NCI-H2107 treated with DMSO at 0.1 percent for 48 hours (cell line): ENCODE measurements at regions not wholly inside any gene's neighbourhood (a gene's known extent, or its start where the extent isn't known, plus 50 kb on each side); places are given as distances from the start of the nearest gene placed in this dataset.

Experiments used
- DNase-seq: peaks from one replicate; lab custom pipeline; 2025; ENCODE audit not compliant: unreplicated experiment; lab: John Stamatoyannopoulos, UW

DNA sequence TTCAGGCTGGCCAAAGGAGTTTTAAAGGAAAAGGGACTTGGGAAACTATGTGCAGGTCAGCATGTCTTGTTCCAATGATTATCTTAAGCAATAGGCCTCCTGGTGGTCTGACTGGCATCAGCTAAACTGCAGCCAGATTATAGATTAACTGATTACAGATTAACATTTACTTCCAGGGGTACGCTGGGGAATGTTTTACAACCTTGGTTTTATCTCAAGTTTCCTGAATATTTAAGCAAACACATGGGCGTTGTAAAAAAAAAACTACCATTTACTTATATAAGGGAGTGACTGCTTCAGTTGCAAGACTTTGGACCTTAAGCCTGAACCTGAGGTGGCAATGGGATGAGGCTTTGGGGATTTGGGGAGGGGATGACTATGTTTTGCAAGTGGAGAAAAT, 600.6 kb upstream of the B3GALT2 start:
- no peak for DNase-seq

GRCh38 chr1:193785850-193786420, 599.5 kb upstream of the B3GALT2 start:
- DNase-seq = no peak

GRCh38 chr1:193774536-193775323, 588.3 kb upstream of the B3GALT2 start:
- no peak for DNase-seq

GRCh38 chr1:193771596-193771995, 585.2 kb upstream of the B3GALT2 start:
- no peak for DNase-seq

- DNase-seq = no peak
These were observed 583.2 kb upstream of the B3GALT2 start for GRCh38 chr1:193769651-193770050.

DNA sequence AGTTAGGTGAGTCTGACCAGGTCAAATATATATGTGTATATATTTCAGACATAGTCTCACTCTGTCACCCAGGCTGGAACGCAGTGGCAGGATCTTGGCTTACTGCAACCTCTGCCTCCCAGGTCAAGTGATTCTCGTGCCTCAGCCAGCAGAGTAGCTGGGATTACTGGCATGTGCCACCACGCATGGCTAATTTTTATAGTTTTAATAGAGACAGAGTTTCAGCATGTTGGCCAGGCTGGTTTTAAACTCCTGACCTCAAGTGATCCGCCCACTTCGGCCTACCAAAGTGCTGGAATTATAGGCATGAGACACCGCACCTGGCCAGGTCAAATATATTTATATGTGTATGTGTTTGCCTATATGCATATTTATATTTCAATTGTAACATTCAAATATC, 581.5 kb upstream of the B3GALT2 start:
- DNase-seq = no peak

- DNase-seq = no peak
These were observed 579.9 kb upstream of the B3GALT2 start for GRCh38 chr1:193766329-193766728.

- DNase-seq = no peak
These were observed 576.9 kb upstream of the B3GALT2 start for GRCh38 chr1:193763266-193763665.

DNA sequence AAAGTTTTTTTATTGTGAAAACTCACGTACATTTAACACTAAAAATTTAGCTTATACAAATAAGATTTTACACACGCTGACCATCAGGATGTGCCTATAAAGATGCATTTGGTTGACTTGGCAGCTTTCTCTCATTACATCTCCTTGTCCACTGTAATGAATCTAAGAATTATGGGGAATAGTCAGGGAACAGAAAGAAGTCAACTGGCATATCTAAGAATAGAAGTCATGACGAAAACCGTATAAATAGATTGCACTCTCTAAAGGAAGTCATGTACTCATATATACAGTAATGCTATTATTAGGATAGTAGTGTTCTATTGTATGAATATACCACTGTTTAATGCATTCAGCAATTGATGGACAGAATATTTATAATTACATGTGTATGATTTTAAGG, 575.8 kb upstream of the B3GALT2 start:
- no peak for DNase-seq

GRCh38 chr1:193755441-193755840, 569.0 kb upstream of the B3GALT2 start:
- DNase-seq = no peak

- DNase-seq = no peak
These were observed 568.5 kb upstream of the B3GALT2 start for GRCh38 chr1:193754732-193755427.

DNA sequence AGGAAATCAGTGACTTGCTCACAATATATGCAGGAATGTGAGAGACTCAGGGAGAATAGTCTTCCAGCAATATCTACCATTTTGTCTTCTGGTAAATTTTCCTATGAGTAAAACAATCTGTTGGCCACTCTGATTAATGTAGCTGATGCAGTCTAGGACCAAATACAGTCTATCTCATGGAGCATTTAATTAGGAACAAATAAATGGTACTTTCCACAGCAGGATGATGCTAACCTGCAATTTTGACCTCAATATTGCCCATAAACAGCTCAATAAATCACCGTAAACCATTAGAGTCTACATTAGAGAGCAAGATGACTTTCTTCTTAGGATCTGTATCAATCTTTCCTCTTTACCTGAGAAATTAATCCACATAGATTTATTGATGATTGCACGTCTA, 567.7 kb upstream of the B3GALT2 start:
- DNase-seq = no peak

- no peak for DNase-seq
These were observed 566.8 kb upstream of the B3GALT2 start for GRCh38 chr1:193753038-193753756.

DNA sequence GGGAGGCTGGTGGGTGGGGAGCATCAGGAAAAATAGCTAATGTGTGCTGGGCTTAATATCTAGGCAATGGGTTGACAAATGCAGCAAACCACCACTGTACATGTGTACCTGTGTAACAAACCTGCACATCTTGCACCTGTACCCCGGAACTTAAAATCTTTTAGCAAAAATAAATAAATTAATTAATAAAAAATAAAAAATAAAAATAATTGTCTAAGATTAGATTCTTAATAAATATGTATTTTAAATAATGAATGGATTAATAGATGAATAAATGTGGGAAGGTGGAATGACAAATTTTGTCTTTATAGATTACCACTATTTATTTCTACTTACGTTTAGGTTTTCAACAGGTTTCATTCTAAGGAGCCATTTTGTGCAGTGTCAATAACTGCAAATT, 563.5 kb upstream of the B3GALT2 start:
- no peak for DNase-seq

DNA sequence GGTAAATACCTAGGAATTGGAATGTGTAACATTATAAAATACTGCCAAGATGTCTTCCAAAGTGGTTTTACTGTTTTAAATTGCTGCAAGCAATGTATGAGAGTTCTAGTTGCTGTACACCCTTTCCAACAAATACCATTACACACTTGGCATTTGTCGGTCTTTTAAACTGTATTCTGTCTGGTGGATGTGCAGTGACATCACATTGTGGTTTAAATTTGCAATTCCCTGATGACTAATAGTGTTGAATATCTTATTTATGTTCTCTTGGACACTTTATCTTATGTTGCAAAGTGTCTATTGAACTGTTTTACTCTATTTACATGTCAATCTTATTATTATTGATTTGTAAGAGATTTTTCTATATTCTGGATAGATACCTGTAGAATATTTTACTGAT, 561.2 kb upstream of the B3GALT2 start:
- no peak for DNase-seq

- no peak for DNase-seq
These were observed 554.8 kb upstream of the B3GALT2 start for GRCh38 chr1:193741228-193741627.

DNA sequence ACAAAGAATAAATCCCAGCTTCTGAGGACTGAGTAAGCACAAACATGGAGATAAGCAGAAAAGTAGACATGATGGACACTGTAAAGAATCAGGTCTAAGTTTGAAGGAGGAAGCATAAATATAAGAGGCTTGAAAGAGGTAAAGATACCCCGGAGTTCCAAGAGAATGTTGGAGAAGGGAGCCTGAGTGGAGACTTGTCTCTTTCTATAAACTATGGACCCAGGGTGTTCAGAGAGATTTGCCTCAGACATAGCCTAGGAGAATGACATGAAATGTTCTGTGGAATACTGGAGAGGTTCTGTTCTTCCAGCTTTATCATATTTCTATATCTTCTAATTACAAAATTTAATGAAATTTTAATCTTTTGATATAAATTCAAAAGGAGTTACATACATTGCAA, 554.3 kb upstream of the B3GALT2 start:
- DNase-seq = no peak

DNA sequence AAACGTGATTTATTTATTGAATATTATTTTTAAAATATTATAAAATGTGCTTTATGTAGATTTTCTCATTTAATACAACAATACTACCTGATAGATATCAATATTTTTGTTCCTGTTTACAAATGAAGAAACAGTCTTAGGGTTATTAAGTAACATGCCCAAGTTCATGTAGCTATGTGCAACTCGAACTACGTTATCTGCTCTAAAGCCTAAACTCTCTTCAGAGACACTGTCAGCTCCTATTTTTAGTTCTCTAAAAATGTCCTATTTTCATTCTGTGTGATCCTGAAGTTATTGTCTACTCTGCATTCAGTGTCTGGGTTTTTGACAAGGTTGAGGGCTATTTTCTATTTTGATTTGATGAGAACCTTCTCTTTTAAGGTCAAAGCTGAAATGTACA, 550.1 kb upstream of the B3GALT2 start:
- no peak for DNase-seq

- DNase-seq = no peak
These were observed 547.3 kb upstream of the B3GALT2 start for GRCh38 chr1:193733674-193734073.

DNA sequence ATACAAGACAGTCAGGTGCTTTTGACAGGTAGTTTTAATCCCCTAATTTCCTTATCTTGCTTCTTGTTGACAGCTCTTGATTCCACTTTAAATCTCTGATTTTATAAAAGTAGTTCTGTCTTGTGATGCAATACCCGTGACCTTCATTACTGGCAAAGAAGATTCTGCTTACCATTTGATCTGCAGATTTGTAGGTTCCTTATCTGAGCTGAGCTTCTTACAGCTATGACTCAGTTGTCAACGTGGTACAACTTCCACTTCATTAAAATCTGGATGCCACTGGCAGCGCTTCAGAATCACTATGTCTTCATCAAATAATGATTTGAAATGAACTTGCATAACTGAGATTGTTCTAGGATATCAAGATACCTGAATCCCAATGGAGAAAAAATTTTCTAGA, 543.6 kb upstream of the B3GALT2 start:
- DNase-seq = no peak

DNA sequence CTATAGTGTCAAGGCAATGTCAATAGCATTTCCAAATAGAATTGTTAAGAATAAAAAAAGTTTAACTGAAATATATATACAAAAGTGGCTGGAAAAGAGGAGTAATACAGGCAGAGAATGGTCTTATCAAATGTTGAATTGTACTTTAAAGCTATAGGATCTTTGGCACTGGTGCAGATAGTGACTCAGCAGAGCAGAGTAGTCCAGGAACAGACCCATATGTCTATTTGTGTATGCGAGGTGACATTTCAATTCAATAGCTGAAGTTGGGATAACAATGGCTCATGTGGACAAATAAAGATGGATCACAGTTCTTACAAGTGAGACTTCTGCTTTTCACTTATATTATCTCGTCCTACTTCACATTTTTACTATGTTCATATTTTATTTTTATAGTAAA, 543.0 kb upstream of the B3GALT2 start:
- no peak for DNase-seq

DNA sequence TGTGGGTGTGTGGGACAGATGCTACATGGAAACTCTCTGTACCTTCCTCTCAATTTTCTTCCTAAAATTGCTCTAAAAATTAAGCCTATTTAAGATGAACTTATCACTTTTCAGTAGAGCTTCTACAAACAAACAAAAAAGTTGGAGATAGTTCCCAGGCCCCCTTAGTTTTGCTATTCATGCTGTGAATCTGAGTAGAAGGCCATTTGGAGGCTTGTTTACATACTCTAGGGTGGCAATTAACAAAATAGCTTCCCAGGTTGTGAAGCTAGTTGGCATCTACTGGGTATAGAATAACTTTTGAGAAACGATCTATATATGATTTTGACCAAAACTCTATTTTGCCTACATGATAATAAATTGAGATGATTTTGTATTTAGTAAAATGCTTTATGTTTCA, 541.4 kb upstream of the B3GALT2 start:
- DNase-seq = no peak
